Stimulated activated CD8-positive, alpha-beta memory T cell treated with anti-CD3 and anti-CD28 coated beads, Interleukin-2, amount 100 ng/mL, for 48 hours (primary cell): ENCODE measurements at regions not wholly inside any gene's neighbourhood (a gene's known extent, or its start where the extent isn't known, plus 50 kb on each side); places are given as distances from the start of the nearest gene placed in this dataset.

Source experiments
- DNase-seq, 2 donors: peaks; one replicate each; pipeline ENCODE4 v3.0.0-alpha.2; 2020; ENCODE audit warnings: low read depth in 2 of 2

GRCh38 chr3:157718800-157719199 is 215.6 kb upstream of the VEPH1 start:
- no peak for DNase-seq

DNA sequence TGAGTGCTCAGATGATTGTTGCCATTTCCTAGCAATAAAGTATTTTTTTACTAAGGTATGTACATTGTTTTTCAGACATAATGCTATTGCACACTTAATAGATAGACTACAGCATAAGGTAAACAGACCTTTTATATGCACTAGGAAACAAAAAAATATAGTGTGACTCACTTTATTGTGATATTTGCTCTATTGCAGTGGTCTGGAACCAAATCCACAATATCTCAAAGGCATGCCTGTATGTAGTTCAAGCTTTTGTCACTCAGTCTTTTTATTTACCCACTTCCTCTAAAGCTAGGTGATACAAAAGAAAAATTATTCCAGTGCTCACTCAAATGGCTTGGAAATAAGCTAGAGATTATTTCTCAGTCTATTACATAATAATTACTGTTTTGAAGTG is 209.9 kb upstream of the VEPH1 start:
- no peak for DNase-seq

DNA sequence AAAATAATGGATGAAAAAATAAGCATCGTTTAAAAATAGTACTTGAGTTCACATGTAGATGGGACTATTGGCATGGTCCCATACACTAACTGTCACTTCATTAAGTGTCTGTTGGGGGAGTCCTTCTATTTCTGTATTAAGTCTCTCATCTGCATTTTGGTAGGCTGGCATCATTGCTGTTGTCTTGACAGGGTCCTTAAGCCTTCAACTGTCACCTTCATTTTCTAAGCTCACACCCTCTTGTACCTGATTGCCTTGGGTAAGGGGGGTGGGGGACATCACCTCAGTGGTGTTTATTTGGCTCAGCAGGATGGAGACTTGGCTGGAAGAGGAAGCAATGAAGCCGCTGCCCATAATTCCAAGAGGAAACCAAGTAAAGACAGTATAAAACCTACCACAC is 202.0 kb upstream of the VEPH1 start:
- DNase-seq = no peak

DNA sequence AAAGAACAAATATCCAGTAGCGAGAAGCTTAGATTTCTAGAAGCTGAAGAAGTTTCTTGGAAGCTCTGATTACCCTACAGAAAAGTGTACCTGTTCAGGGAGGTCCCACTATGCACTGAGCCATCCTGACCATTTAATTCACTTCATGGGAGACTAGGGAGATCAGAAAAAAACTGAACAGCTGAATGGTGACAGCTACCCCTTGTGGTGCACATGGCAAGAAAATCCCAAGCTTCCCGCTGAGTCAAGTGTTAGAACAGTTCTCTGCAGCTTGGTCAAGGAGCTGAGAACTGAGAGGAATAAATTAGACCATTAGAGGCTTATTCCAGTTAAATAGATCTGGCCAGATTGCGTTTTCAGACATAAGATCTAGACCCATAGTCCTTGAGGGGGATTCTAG is 197.2 kb upstream of the VEPH1 start:
- no peak for DNase-seq

- no peak for DNase-seq
Observed at GRCh38 chr3:157695586-157695985, 192.4 kb upstream of the VEPH1 start.

DNA sequence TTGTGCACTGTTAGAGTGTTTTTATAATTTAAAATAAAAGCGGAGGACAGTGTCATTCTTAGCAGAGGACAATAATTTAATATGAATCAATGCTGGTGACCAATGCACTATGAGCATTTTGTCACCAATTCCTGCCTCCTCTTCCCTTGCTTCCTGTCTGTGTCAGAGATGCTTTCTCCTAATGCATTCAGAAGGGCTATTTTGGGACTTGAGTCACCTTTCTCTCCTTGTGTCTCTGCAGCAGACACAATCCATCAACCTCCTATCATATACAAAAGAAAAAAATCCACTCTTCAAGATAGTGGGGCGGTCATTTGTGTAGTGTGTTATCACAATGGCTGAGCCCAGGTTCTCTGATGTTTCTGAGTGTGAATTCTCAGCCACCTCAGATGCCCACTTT is 191.9 kb upstream of the VEPH1 start:
- DNase-seq = no peak

GRCh38 chr3:157693762-157694161 is 190.5 kb upstream of the VEPH1 start:
- DNase-seq = no peak

- no peak for DNase-seq
Observed at GRCh38 chr3:157692468-157692867, 189.3 kb upstream of the VEPH1 start.

DNA sequence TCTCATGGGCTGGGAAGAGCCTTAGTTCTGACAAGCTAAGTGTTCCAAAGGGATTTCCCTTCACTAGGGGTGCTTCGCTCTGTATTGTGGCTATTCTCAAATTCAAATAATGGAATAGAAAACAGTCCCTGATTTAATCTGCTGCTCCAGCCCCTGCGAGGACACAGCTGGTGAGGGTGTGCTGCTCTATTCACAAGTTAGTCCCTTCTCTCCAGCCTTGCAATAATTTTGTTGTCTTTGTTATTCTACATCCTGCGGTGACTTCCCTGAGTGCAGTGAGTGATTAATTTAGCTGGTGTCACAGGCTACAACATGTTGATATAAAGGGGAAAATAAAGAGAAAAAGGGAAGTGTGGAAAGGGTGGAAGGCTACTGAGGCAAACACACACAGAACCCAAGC is 180.5 kb upstream of the VEPH1 start:
- DNase-seq = no peak

DNA sequence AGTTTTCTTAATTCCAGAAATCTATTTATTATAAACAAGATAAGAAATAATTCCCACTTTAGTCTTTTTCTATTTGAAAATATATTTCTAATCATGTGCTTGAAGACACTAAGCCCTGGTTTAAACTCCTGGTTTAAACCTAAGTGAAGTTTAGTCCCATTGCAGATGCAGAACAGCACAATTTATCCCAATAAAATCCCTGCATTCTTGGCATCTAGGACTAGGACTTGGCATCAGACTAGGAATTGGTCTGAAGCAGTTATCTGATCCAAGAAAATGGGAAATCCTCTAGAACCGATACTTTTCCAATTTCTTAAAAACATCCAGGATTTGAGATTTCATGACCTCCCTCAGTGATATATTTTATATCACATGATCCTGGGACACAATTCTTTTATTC is 168.8 kb upstream of the VEPH1 start:
- no peak for DNase-seq

DNA sequence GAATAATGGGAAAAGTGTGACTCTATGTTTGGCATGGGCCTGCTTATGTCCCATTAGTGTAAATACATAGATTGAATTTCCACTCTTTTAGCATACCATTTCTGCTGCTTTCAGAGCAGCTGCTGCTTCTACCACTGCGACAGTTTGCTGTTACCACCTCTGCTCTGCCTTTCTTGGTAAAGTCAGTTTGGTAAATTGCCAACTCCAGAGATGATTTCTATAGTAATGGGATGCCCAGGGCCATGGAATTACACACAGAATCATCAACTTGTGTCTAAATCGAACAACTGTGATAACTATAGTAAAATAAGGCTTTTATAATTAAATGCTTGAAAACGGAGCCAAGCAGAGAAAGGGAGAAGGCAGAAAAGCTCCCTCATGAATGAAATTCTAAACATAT is 168.4 kb upstream of the VEPH1 start:
- no peak for DNase-seq

DNA sequence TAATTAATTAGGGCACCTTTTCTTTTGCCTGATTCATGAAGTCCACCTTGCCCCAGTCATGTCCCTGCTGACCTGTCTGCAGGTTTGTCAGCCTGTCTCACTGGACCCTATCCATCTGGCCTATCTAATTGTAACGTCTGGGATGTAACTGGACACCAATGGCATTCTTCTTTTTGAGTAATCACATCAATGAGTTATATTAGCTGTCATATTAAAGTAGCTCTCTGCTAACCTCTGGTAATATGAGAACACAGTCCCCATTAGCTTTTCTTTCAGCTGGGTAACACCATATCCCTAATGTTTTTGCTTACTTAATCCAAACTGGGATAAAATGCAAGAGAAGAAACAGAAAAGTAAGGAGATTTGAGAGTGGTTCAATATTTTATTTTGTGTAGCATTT is 166.2 kb upstream of the VEPH1 start:
- no peak for DNase-seq

GRCh38 chr3:157667493-157667892 is 164.3 kb upstream of the VEPH1 start:
- no peak for DNase-seq

DNA sequence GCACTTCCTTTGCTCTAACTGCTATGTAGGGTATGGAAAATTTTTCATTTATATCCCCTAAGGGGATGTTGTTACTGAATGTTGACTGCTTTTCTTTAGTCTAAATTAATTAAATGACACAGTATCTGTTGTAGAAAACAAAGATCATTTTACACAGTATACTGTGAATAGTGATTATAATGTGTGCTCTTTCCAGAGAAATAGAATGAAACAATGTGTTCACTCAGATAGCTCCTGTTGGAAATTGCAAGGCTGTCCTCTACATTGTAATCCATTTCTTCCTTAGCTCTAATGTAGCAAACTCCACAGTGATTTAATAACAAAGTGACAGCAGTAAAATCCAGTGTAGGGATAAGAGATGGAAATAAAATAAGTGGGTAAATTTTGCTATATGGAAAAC is 159.0 kb upstream of the VEPH1 start:
- DNase-seq = no peak

DNA sequence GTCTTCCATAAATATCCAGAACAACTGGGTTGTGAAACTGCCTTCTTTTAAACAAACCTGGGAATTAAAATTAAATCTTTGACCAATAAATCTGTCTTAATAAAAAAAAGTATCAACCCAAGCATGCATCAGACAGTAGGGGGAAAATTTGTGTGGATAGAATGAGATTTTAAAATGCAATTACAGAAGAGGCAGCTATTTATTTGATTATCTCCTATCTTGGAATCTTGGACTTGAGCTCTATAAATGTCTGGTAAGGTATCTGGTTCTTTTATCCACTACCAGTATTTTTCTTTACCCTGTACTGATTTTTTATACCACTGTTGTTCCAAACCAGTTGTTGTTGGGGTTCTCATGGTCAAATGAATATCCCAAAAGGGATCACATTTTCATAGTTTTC is 157.6 kb upstream of the VEPH1 start:
- DNase-seq = no peak

GRCh38 chr3:157652366-157652765 is 149.2 kb upstream of the VEPH1 start:
- DNase-seq = no peak

- no peak for DNase-seq
Observed at GRCh38 chr3:157650699-157651098, 147.5 kb upstream of the VEPH1 start.

GRCh38 chr3:157650172-157650571 is 147.0 kb upstream of the VEPH1 start:
- no peak for DNase-seq

DNA sequence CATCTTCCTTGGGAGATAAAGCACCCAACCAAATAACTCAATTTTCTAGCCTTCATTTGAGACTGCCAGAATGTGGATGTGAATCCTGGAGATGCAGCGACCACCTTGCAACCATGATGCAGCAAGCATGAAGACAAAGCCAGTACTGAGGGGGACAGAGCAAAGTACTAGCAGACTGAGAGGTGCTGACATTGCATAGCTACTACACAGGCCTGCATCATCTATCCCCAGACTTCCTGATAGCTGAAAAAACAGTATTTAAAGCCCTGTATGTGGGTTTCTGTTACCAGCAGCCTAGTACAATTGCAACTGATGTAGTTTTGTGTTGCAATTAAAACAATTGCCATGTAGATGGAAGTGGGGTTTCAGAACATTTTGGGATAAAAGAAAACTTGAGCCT is 146.3 kb upstream of the VEPH1 start:
- no peak for DNase-seq

GRCh38 chr3:157647820-157648219 is 144.6 kb upstream of the VEPH1 start:
- no peak for DNase-seq

DNA sequence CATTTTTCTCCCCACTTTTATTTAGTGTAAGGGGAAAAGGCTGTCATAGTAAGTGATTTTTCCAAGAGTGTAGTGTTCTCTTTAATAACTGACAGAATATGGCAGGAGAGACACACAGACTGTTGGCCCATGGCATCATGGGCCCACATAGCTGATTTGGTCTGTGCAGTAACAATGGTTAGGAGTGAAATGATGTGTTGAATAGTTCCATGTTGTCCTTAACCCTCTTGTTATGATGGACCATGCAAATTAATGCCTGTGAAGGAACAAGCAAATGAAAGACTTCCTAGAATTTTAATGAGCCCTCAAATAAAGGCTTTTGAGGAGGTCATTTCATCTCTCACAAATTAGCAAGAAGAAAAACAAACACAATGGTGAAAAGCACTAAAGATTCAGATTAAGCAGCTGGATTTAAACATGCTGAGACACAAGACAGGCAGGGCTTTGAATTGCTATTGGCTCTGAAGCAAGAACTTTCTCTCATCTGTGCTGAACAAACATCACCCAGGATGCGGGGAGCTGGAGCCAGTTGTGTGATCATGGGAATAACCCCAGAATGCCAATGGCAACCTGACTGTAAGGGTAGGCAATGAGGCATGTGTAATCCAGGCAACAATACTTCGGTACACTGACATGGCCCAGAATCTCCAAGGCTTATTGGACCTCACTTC is 136.7 kb upstream of the VEPH1 start:
- no peak for DNase-seq

GRCh38 chr3:157637866-157638265 is 134.7 kb upstream of the VEPH1 start:
- no peak for DNase-seq

DNA sequence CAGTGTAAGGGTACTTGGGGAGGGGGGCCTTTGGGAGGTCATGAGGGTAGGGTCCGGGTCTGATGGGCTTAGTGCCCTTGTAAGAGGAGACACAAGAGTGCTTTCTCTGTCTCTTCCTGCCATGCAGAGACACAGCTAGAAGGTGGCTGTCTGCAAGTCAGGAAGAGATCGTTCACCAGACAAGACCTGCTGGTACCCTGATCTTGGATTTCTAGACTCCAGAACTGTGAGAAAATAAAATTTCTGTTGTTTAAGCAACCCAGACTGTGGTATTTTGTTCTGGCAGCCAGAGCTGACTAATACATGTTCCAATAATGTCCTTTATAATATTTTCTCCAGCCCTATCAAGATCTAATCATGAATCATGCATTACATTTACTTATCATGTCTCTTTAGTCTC is 130.0 kb upstream of the VEPH1 start:
- DNase-seq = no peak

GRCh38 chr3:157632075-157632474 is 128.9 kb upstream of the VEPH1 start:
- DNase-seq = no peak

DNA sequence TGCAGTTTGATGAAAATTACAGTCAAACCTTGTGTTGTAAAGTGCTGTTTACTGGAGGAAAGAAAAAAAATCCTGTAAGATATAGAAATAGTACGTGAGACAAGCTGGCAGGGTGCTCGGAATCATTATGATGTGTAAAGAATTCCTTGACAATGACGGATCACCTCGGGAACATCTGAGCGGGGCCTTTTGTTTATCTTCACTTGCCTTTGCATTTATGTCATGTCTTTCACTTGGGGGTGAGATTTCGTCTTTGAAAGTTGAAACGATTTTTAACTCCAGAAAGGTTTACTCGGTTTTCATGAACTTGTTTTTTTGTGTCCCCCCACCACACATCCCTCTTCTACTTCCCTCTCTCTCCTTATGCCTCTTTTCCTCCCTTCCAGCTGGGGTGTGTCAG is 128.3 kb upstream of the VEPH1 start:
- no peak for DNase-seq
